LNCAP (cell line): ENCODE measurements at regions not wholly inside any gene's neighbourhood (a gene's known extent, or its start where the extent isn't known, plus 50 kb on each side); places are given as distances from the start of the nearest gene placed in this dataset.

Experiments
- TF ChIP-seq, protein P1 (sequence below): fragments of 450-650 bp; IDR thresholded peaks from 2 replicates; pipeline ENCODE4 v1.5.1; 2017; ENCODE audit warnings: mild to moderate bottlenecking

GRCh38 chr2:129729646-129730045 lies 249.8 kb upstream of the RAB6C start:
- TF ChIP-seq, protein P1, sequence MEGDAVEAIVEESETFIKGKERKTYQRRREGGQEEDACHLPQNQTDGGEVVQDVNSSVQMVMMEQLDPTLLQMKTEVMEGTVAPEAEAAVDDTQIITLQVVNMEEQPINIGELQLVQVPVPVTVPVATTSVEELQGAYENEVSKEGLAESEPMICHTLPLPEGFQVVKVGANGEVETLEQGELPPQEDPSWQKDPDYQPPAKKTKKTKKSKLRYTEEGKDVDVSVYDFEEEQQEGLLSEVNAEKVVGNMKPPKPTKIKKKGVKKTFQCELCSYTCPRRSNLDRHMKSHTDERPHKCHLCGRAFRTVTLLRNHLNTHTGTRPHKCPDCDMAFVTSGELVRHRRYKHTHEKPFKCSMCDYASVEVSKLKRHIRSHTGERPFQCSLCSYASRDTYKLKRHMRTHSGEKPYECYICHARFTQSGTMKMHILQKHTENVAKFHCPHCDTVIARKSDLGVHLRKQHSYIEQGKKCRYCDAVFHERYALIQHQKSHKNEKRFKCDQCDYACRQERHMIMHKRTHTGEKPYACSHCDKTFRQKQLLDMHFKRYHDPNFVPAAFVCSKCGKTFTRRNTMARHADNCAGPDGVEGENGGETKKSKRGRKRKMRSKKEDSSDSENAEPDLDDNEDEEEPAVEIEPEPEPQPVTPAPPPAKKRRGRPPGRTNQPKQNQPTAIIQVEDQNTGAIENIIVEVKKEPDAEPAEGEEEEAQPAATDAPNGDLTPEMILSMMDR = no peak

DNA sequence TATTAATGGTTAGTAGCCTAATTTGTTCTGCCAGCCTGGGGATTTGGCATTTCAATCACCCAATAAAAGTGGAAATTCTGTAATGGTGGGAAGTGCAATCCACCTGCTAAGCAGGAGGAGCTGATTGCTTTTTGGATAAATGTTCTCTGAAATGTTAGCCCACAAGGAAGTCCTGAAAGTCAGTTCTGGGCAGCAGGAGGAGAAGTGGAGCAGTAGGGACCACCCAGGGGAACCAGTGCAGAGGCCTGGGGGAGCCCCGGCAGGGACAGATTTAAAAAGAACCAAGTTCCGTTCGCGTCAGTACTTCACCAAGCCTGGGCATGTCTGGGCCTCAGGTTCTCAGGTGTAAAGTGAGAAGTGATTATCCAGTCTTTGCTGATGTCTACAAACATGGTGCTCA lies 248.5 kb upstream of the RAB6C start:
- TF ChIP-seq, protein P1 = no peak

- TF ChIP-seq, protein P1 = no peak
Measured at GRCh38 chr2:129731907-129732629, 247.4 kb upstream of the RAB6C start.

GRCh38 chr2:129732630-129733026 lies 246.8 kb upstream of the RAB6C start:
- TF ChIP-seq, protein P1 = no peak

GRCh38 chr2:129733041-129733440 lies 246.4 kb upstream of the RAB6C start:
- TF ChIP-seq, protein P1 = no peak

GRCh38 chr2:129733579-129733978 lies 245.9 kb upstream of the RAB6C start:
- TF ChIP-seq, protein P1 = no peak

- TF ChIP-seq, protein P1 = no peak
Measured at GRCh38 chr2:129734343-129735034, 245.0 kb upstream of the RAB6C start.
